Endothelial cell of umbilical vein (primary cell): ENCODE measurements at regions not wholly inside any gene's neighbourhood (a gene's known extent, or its start where the extent isn't known, plus 50 kb on each side); places are given as distances from the start of the nearest gene placed in this dataset.

ENCODE experiments used
- BruUV-seq: library from RNA; stranded (reverse); fragments of 400-500 nt; replicated peaks from 2 replicates; lab custom pipeline; 2021; lab: Mats Ljungman, UMichigan
- CTCF ChIA-PET: fragments of 300-600, 350-600 bp; sonication (Branson Sonifier 250); formaldehyde crosslinking; loops from one replicate; lab custom pipeline; 2021; ENCODE audit warnings: antibody characterized with exemption, inconsistent platforms; lab: Charles Lee
- POLR2A ChIA-PET: fragments of 300-600, 350-600 bp; sonication (Branson Sonifier 250); formaldehyde crosslinking; loops from one replicate; lab custom pipeline; 2021; ENCODE audit warnings: antibody characterized with exemption, inconsistent platforms; lab: Charles Lee
- DNase-seq: peaks from one replicate; pipeline ENCODE4 v3.0.0-alpha.2; 2011; ENCODE audit warnings: low read depth, low spot score
- FAIRE-seq: peaks from 2 replicates; lab custom pipeline; 2011; peaks lifted over from hg19 to GRCh38; lab: Jason Lieb, UNC
- H2AFZ ChIP-seq: 2 replicates; pipeline ENCODE4 v1.6.0; 2012; ENCODE audit warnings: low read depth, low read length, control low read depth, inconsistent platforms
- H3K27ac ChIP-seq: 2 replicates; pipeline ENCODE4 v1.5.1; 2011; ENCODE audit warnings: low read depth, mild to moderate bottlenecking, control low read depth, low read length, moderate library complexity; ENCODE audit not compliant: insufficient read depth
- H3K27me3 ChIP-seq, 2 experiments: 2 replicates each; pipeline versions ENCODE4 v1.6.0 to v1.6.1; 2011; ENCODE audit warnings: low read length in 2 of 2, mixed read lengths in 1 of 2; ENCODE audit not compliant: control insufficient read depth in 2 of 2, insufficient read depth in 2 of 2
- H3K36me3 ChIP-seq, 2 experiments: 2 replicates in 1 of 2; 3 replicates in 1 of 2; pipeline ENCODE4 v1.5.1; 2011; ENCODE audit warnings: low read length in 2 of 2, mild to moderate bottlenecking in 1 of 2, moderate library complexity in 1 of 2; ENCODE audit not compliant: control insufficient read depth in 2 of 2, insufficient read depth in 2 of 2; ENCODE audit errors: extremely low read depth in 1 of 2
- H3K4me1 ChIP-seq: 3 replicates; pipeline ENCODE4 v1.5.1; 2011; ENCODE audit warnings: mild to moderate bottlenecking, low read length; ENCODE audit not compliant: control insufficient read depth, insufficient read depth; ENCODE audit errors: extremely low read depth
- H3K4me2 ChIP-seq: 2 replicates; pipeline ENCODE4 v1.6.1; 2011; ENCODE audit warnings: low read length, control low read depth, mixed read lengths; ENCODE audit not compliant: insufficient read depth
- H3K4me3 ChIP-seq, 3 experiments: fragments of 200-600 bp in 1 of 3; sonication (generic), shearing (Covaris generic) in 1 of 3; replicated peaks in 1 of 3; 2 replicates each; pipeline ENCODE4 v1.5.1; 2011 to 2016; ENCODE audit warnings: control low read depth in 3 of 3, low read length in 3 of 3, mild to moderate bottlenecking in 2 of 3, inconsistent platforms in 1 of 3, low read depth in 1 of 3, moderate library complexity in 1 of 3; ENCODE audit not compliant: insufficient read depth in 1 of 3
- H3K79me2 ChIP-seq: 2 replicates; pipeline ENCODE4 v1.6.0; 2012; ENCODE audit warnings: low read length, inconsistent platforms; ENCODE audit not compliant: control insufficient read depth, insufficient read depth
- H3K9ac ChIP-seq: replicated peaks from 2 replicates; pipeline ENCODE3; 2011; ENCODE audit warnings: low read length, control low read depth; ENCODE audit not compliant: insufficient read depth; ENCODE audit errors: extremely low read depth
- H3K9me1 ChIP-seq: replicated peaks from 3 replicates; pipeline ENCODE4 v1.6.0; 2011; ENCODE audit warnings: mild to moderate bottlenecking, low read length; ENCODE audit not compliant: control insufficient read depth, insufficient read depth; ENCODE audit errors: extremely low read depth
- H3K9me3 ChIP-seq: replicated peaks from 2 replicates; pipeline ENCODE4 v1.5.1; 2012; ENCODE audit warnings: low read length, inconsistent platforms; ENCODE audit not compliant: control insufficient read depth, insufficient read depth
- H4K20me1 ChIP-seq: replicated peaks from 2 replicates; pipeline ENCODE3; 2011; ENCODE audit warnings: mild to moderate bottlenecking, low read length; ENCODE audit not compliant: control insufficient read depth, insufficient read depth; ENCODE audit errors: extremely low read depth
- CTCF ChIP-seq, 2 donors: IDR thresholded peaks; 1 replicate in 1 of 2; 2 replicates in 1 of 2; pipeline ENCODE4 v1.5.1; 2011; ENCODE audit warnings: low read length in 2 of 2, mild to moderate bottlenecking in 2 of 2, moderate library complexity in 2 of 2, control low read depth in 1 of 2, inconsistent platforms in 1 of 2, low read depth in 1 of 2; ENCODE audit not compliant: insufficient read depth in 1 of 2; ENCODE audit errors: extremely low read depth in 1 of 2
- EZH2 ChIP-seq: IDR thresholded peaks from 2 replicates; pipeline ENCODE4 v1.6.1; 2012; ENCODE audit warnings: borderline replicate concordance, low read depth, mild to moderate bottlenecking, moderate library complexity, low read length, inconsistent platforms; ENCODE audit not compliant: severe bottlenecking
- FOS ChIP-seq: IDR thresholded peaks from 2 replicates; pipeline ENCODE4 v1.6.1; 2011; ENCODE audit warnings: mild to moderate bottlenecking, low read length, moderate library complexity, borderline replicate concordance; ENCODE audit not compliant: insufficient read depth
- GATA2 ChIP-seq: IDR thresholded peaks from 2 replicates; pipeline ENCODE4 v1.7.0; 2011; ENCODE audit warnings: low read depth, mild to moderate bottlenecking, moderate library complexity, mixed read lengths, low read length; ENCODE audit not compliant: insufficient read length, insufficient read depth
- JUN ChIP-seq: IDR thresholded peaks from 2 replicates; pipeline ENCODE4 v1.6.1; 2011; ENCODE audit warnings: borderline replicate concordance, low read depth; ENCODE audit not compliant: insufficient read length, insufficient read depth
- MAX ChIP-seq: IDR thresholded peaks from 2 replicates; pipeline ENCODE4 v1.6.1; 2011; ENCODE audit not compliant: insufficient read depth, insufficient read length
- MYC ChIP-seq: IDR thresholded peaks from one replicate; pipeline ENCODE4 v1.6.1; 2011; ENCODE audit warnings: mild to moderate bottlenecking, low read depth, low read length
- POLR2A ChIP-seq: IDR thresholded peaks from 2 replicates; pipeline ENCODE4 v1.6.1; 2012; ENCODE audit warnings: low read depth, mild to moderate bottlenecking, control low read depth, low read length
- POLR2AphosphoS5 ChIP-seq: IDR thresholded peaks from 2 replicates; pipeline ENCODE4 v1.6.1; 2012; ENCODE audit warnings: low read depth, mild to moderate bottlenecking, control low read depth, low read length, moderate library complexity; ENCODE audit not compliant: insufficient read depth
- dilution Hi-C: fragments of 300-500 bp; cut with MboI; formaldehyde crosslinking; loops from one replicate; pipeline ENCODE4 v1.15.0; 2019; ENCODE audit warnings: low sequenced_read_pairs; ENCODE audit not compliant: extremely low pct_ligation_motif_present
- intact Hi-C: fragments of 100-400 bp; cut with micrococcal nuclease; formaldehyde crosslinking; loops from one replicate; pipeline ENCODE4 v1.10.0; 2022

- no peak for TF ChIP-seq JUN
- TF ChIP-seq MYC: no peak
- no peak for TF ChIP-seq CTCF (IDR thresholded peaks at IDR 0.05; ENCODE audit: extremely low read depth in 1 of 2, insufficient read depth in 1 of 2, low read depth in 1 of 2, low read length in 2 of 2)
- TF ChIP-seq GATA2: no peak
- TF ChIP-seq POLR2A: no peak
- no peak for TF ChIP-seq EZH2
- TF ChIP-seq POLR2AphosphoS5: no peak
- no peak for TF ChIP-seq MAX
- no peak for TF ChIP-seq FOS
- no peak for FAIRE-seq
Measured at GRCh38 chr5:175104677-175105076, 339.3 kb downstream of the DRD1 start.

More at GRCh38 chr5:175104677-175105076, 339.3 kb downstream of the DRD1 start:
- no peaks in the 10 kb centered on the region for H3K79me2 ChIP-seq
- H3K9ac ChIP-seq: no peak overlapping the region
- no peak for DNase-seq
- ChIA-PET POLR2A (no interaction called here), CTCF (no interaction called here)
- H2AFZ ChIP-seq: no peak overlapping the region
- BruUV-seq: no TSS peak
- H3K4me1 ChIP-seq: no peaks in the 10 kb centered on the region
- H3K9me1 ChIP-seq: no peaks in the 10 kb centered on the region
- H4K20me1 ChIP-seq: no peaks in the 10 kb centered on the region
- dilution Hi-C loops (no loop called here), intact Hi-C loops (no loop called here)
- H3K9me3 ChIP-seq: peaks cover 2% of the 10 kb centered on the region
- no peak overlapping the region for H3K4me3 ChIP-seq
- no peak overlapping the region for H3K4me2 ChIP-seq
- no peaks in the 10 kb centered on the region for H3K36me3 ChIP-seq
- no peak overlapping the region for H3K27ac ChIP-seq
- H3K27me3 ChIP-seq: no peaks in the 10 kb centered on the region
